NCI-H1417 (cell line): ENCODE measurements at regions not wholly inside any gene's neighbourhood (a gene's known extent, or its start where the extent isn't known, plus 50 kb on each side); places are given as distances from the start of the nearest gene placed in this dataset.

Experiments used
- DNase-seq, 3 experiments: peaks; one replicate each; lab custom pipeline; 2025; lab: John Stamatoyannopoulos, UW

GRCh38 chr4:166274136-166274761 is 401.2 kb downstream of the TLL1 start:
- no peak for DNase-seq

- DNase-seq: no peak
Observed at GRCh38 chr4:166274775-166275174, 401.7 kb downstream of the TLL1 start.

GRCh38 chr4:166277401-166277800 is 404.4 kb downstream of the TLL1 start:
- DNase-seq: no peak

GRCh38 chr4:166277853-166278252 is 404.8 kb downstream of the TLL1 start:
- no peak for DNase-seq

- DNase-seq: peak in 1 of 3 experiments; percentile 7
Observed at GRCh38 chr4:166279261-166279660, 406.2 kb downstream of the TLL1 start.

- DNase-seq: no peak
Observed at GRCh38 chr4:166280642-166281041, 407.6 kb downstream of the TLL1 start.

- DNase-seq: peak in 2 of 3 experiments; percentile 11 to 58
Observed at GRCh38 chr4:166282081-166282770, 409.2 kb downstream of the TLL1 start.

- DNase-seq: no peak
Observed at GRCh38 chr4:166284221-166284620, 411.2 kb downstream of the TLL1 start.

GRCh38 chr4:166290426-166290825 is 417.4 kb downstream of the TLL1 start:
- peak in 1 of 3 experiments; percentile 34 for DNase-seq

GRCh38 chr4:166293556-166293955 is 420.5 kb downstream of the TLL1 start:
- DNase-seq: no peak

GRCh38 chr4:166301266-166301665 is 428.2 kb downstream of the TLL1 start:
- no peak for DNase-seq

GRCh38 chr4:166308647-166309046 is 435.6 kb downstream of the TLL1 start:
- DNase-seq: peak in 2 of 3 experiments; percentile 28 to 78

GRCh38 chr4:166309286-166309685 is 436.2 kb downstream of the TLL1 start:
- peak in 1 of 3 experiments; percentile 63 for DNase-seq

GRCh38 chr4:166311169-166311568 is 438.1 kb downstream of the TLL1 start:
- peak in 1 of 3 experiments; percentile 48 for DNase-seq

- no peak for DNase-seq
Observed at GRCh38 chr4:166312166-166312565, 439.1 kb downstream of the TLL1 start.

- no peak for DNase-seq
Observed at GRCh38 chr4:166314902-166315301, 441.9 kb downstream of the TLL1 start.

- DNase-seq: no peak
Observed at GRCh38 chr4:166315721-166316467, 442.9 kb downstream of the TLL1 start.

- DNase-seq: no peak
Observed at GRCh38 chr4:166318810-166319525, 445.9 kb downstream of the TLL1 start.

- no peak for DNase-seq
Observed at GRCh38 chr4:166323250-166323649, 450.2 kb downstream of the TLL1 start.

- DNase-seq: peak in 2 of 3 experiments; percentile 0 to 13
Observed at GRCh38 chr4:166324321-166324720, 451.3 kb downstream of the TLL1 start.

- no peak for DNase-seq
Observed at GRCh38 chr4:166335256-166335938, 462.4 kb downstream of the TLL1 start.

GRCh38 chr4:166341992-166342391 is 469.0 kb downstream of the TLL1 start:
- DNase-seq: no peak
